Trophoblast cell (in vitro differentiated cells and primary cell): ENCODE measurements at regions not wholly inside any gene's neighbourhood (a gene's known extent, or its start where the extent isn't known, plus 50 kb on each side); places are given as distances from the start of the nearest gene placed in this dataset.

Experiments
- DNase-seq, 2 donors: peaks; one replicate each; pipeline ENCODE4 v3.0.0-alpha.2; 2016
- H2AFZ ChIP-seq: 2 replicates; pipeline ENCODE4 v1.6.1; 2013; ENCODE audit warnings: low read length, moderate library complexity, mild to moderate bottlenecking; ENCODE audit not compliant: insufficient read depth, poor library complexity
- H2AK5ac ChIP-seq: 2 replicates; pipeline ENCODE4 v1.6.1; 2013; ENCODE audit warnings: mild to moderate bottlenecking, low read length
- H2BK120ac ChIP-seq: 2 replicates; pipeline ENCODE4 v1.6.1; 2013; ENCODE audit warnings: low read length, mild to moderate bottlenecking, moderate library complexity; ENCODE audit not compliant: insufficient read depth, poor library complexity
- H2BK12ac ChIP-seq: 2 replicates; pipeline ENCODE4 v1.6.1; 2013; ENCODE audit warnings: mild to moderate bottlenecking, low read length, moderate library complexity
- H2BK5ac ChIP-seq: 2 replicates; pipeline ENCODE4 v1.6.1; 2013; ENCODE audit warnings: low read length, low read depth, moderate library complexity, mild to moderate bottlenecking; ENCODE audit not compliant: poor library complexity
- H3K14ac ChIP-seq: 2 replicates; pipeline ENCODE4 v1.6.1; 2013; ENCODE audit warnings: mild to moderate bottlenecking, low read length
- H3K18ac ChIP-seq: 2 replicates; pipeline ENCODE4 v1.6.1; 2013; ENCODE audit warnings: mild to moderate bottlenecking, low read length
- H3K23ac ChIP-seq: 2 replicates; pipeline ENCODE4 v1.6.1; 2013; ENCODE audit warnings: low read length
- H3K27ac ChIP-seq: 2 replicates; pipeline ENCODE4 v1.5.1; 2013; ENCODE audit warnings: low read depth, mild to moderate bottlenecking, inconsistent platforms, low read length, moderate library complexity
- H3K27me3 ChIP-seq: 2 replicates; pipeline ENCODE4 v1.6.1; 2013; ENCODE audit warnings: inconsistent platforms, mild to moderate bottlenecking, low read length, moderate library complexity; ENCODE audit not compliant: insufficient read depth
- H3K36me3 ChIP-seq, 2 experiments: 1 replicate in 1 of 2; 2 replicates in 1 of 2; pipeline ENCODE4 v1.6.1; 2013; ENCODE audit warnings: low read length in 2 of 2, mild to moderate bottlenecking in 2 of 2, moderate library complexity in 1 of 2; ENCODE audit not compliant: insufficient read depth in 2 of 2, control insufficient read depth in 1 of 2
- H3K4ac ChIP-seq: 2 replicates; pipeline ENCODE4 v1.6.1; 2013; ENCODE audit warnings: low read depth, mild to moderate bottlenecking, low read length, moderate library complexity
- H3K4me1 ChIP-seq, 2 experiments: 1 replicate in 1 of 2; 2 replicates in 1 of 2; pipeline ENCODE4 v1.6.1; 2013; ENCODE audit warnings: low read length in 2 of 2, mild to moderate bottlenecking in 2 of 2, moderate library complexity in 1 of 2; ENCODE audit not compliant: insufficient read depth in 2 of 2, control insufficient read depth in 1 of 2
- H3K4me2 ChIP-seq: 2 replicates; pipeline ENCODE4 v1.6.1; 2013; ENCODE audit warnings: inconsistent platforms, mild to moderate bottlenecking, low read length, moderate library complexity
- H3K4me3 ChIP-seq: 2 replicates; pipeline ENCODE4 v1.5.1; 2013; ENCODE audit warnings: mild to moderate bottlenecking, low read depth, low read length, inconsistent platforms
- H3K79me1 ChIP-seq: one replicate; pipeline ENCODE4 v1.6.1; 2013; ENCODE audit warnings: low read length
- H3K79me2 ChIP-seq: 2 replicates; pipeline ENCODE4 v1.6.1; 2013; ENCODE audit warnings: low read length, mild to moderate bottlenecking; ENCODE audit not compliant: control insufficient read depth, insufficient read depth, poor library complexity
- H3K9ac ChIP-seq: 2 replicates; pipeline ENCODE4 v1.6.1; 2013; ENCODE audit warnings: mild to moderate bottlenecking, low read length
- H3K9me3 ChIP-seq: 2 replicates; pipeline ENCODE4 v1.6.1; 2013; ENCODE audit warnings: low read depth, mild to moderate bottlenecking, control low read depth, inconsistent platforms, low read length; ENCODE audit not compliant: insufficient read depth
- H4K12ac ChIP-seq: 2 replicates; pipeline ENCODE4 v1.6.1; 2013; ENCODE audit warnings: low read depth, mild to moderate bottlenecking, low read length, moderate library complexity
- H4K8ac ChIP-seq: 2 replicates; pipeline ENCODE4 v1.6.1; 2013; ENCODE audit warnings: low read depth, mild to moderate bottlenecking, low read length, moderate library complexity
- H4K91ac ChIP-seq: one replicate; pipeline ENCODE4 v1.6.1; 2013; ENCODE audit warnings: low read depth, mild to moderate bottlenecking, low read length, moderate library complexity
- WGBS: extraction: QIAGEN DNeasy Blood & Tissue Kit; methylation state at CpG from one replicate; pipeline ENCODE4 v1.1.7; 2013; ENCODE audit warnings: missing lambda C conversion rate; ENCODE audit not compliant: insufficient read length, insufficient coverage; ENCODE audit errors: extremely low coverage; 5-methylcytosine and 5-hydroxymethylcytosine counted together

GRCh38 chrX:34877436-34877835, 65.2 kb upstream of the FAM47B start:
- Histone ChIP-seq H4K12ac (no peak overlapping the region), H2BK120ac (no peak overlapping the region), H2BK12ac (no peak overlapping the region), H3K27me3 (no peaks in the 10 kb centered on the region), H3K23ac (no peak overlapping the region), H3K36me3 (no peaks in the 10 kb centered on the region), H3K9me3 (no peaks in the 10 kb centered on the region), H3K9ac (no peak overlapping the region), H3K4ac (no peak overlapping the region), H3K18ac (no peak overlapping the region), H2AFZ (no peak overlapping the region), H3K4me2 (no peak overlapping the region), H3K79me1 (no peaks in the 10 kb centered on the region), H3K79me2 (no peaks in the 10 kb centered on the region), H4K91ac (no peak overlapping the region), H3K4me3 (no peak overlapping the region), H4K8ac (no peak overlapping the region), H3K4me1 (no peaks in the 10 kb centered on the region), H3K14ac (no peak overlapping the region), H2BK5ac (no peak overlapping the region), H2AK5ac (no peak overlapping the region), H3K27ac (no peak overlapping the region)
- peak in 1 of 2 donors; percentile 7 for DNase-seq
- WGBS: no CpG with 5 or more reads among the region's 1 CpG

- Histone ChIP-seq H3K14ac (no peak overlapping the region), H3K4ac (no peak overlapping the region), H3K4me3 (no peak overlapping the region), H4K12ac (no peak overlapping the region), H3K79me2 (no peaks in the 10 kb centered on the region), H3K79me1 (no peaks in the 10 kb centered on the region), H2BK120ac (no peak overlapping the region), H2BK5ac (no peak overlapping the region), H4K91ac (no peak overlapping the region), H3K9ac (no peak overlapping the region), H2AFZ (no peak overlapping the region), H3K9me3 (no peaks in the 10 kb centered on the region), H4K8ac (no peak overlapping the region), H3K4me2 (no peak overlapping the region), H3K27me3 (no peaks in the 10 kb centered on the region), H3K18ac (no peak overlapping the region), H3K23ac (no peak overlapping the region), H2BK12ac (no peak overlapping the region), H3K4me1 (no peaks in the 10 kb centered on the region), H3K27ac (no peak overlapping the region), H3K36me3 (no peaks in the 10 kb centered on the region), H2AK5ac (no peak overlapping the region)
- WGBS: no CpG with 5 or more reads among the region's 2 CpGs
- no peak for DNase-seq
Measured at GRCh38 chrX:34879346-34879745, 63.2 kb upstream of the FAM47B start.

DNA sequence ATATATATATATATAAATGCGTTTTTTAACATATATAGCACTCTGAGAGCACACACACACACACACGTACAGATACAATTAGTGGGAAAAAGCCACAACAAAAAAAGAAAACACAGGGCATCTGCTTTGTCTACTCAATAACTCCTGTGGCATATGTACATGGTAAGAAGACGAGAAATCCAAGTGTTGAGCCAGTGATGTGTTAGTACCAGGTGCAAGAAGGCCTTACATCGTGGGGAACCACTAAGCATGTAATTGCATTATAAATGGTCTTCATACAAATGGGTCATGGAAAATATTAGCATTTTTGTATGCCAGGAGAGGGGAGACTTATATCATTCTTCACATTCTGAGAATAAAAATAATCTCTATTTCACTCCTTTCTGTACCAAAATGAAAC, 62.7 kb upstream of the FAM47B start:
- no peak overlapping the region for H3K27ac ChIP-seq
- H2BK12ac ChIP-seq: no peak overlapping the region
- no peaks in the 10 kb centered on the region for H3K79me2 ChIP-seq
- H2BK5ac ChIP-seq: no peak overlapping the region
- H4K91ac ChIP-seq: no peak overlapping the region
- H3K23ac ChIP-seq: no peak overlapping the region
- H2AK5ac ChIP-seq: no peak overlapping the region
- H3K9ac ChIP-seq: no peak overlapping the region
- H3K27me3 ChIP-seq: no peaks in the 10 kb centered on the region
- H3K79me1 ChIP-seq: no peaks in the 10 kb centered on the region
- H2AFZ ChIP-seq: no peak overlapping the region
- no peak overlapping the region for H3K4me3 ChIP-seq
- H3K4me1 ChIP-seq: no peaks in the 10 kb centered on the region
- no peak overlapping the region for H3K14ac ChIP-seq
- no peak overlapping the region for H4K8ac ChIP-seq
- H2BK120ac ChIP-seq: no peak overlapping the region
- H3K4ac ChIP-seq: no peak overlapping the region
- WGBS: no CpG with 5 or more reads among the region's 4 CpGs
- no peak overlapping the region for H4K12ac ChIP-seq
- no peaks in the 10 kb centered on the region for H3K9me3 ChIP-seq
- H3K4me2 ChIP-seq: no peak overlapping the region
- no peak for DNase-seq
- no peak overlapping the region for H3K18ac ChIP-seq
- no peaks in the 10 kb centered on the region for H3K36me3 ChIP-seq

- no peak overlapping the region for H3K4ac ChIP-seq
- H3K36me3 ChIP-seq: no peaks in the 10 kb centered on the region
- no peak overlapping the region for H3K14ac ChIP-seq
- no peak overlapping the region for H3K27ac ChIP-seq
- no peak overlapping the region for H3K9ac ChIP-seq
- no peak overlapping the region for H3K4me2 ChIP-seq
- no peak overlapping the region for H3K23ac ChIP-seq
- peak; percentile 4 to 27 for DNase-seq
- no peaks in the 10 kb centered on the region for H3K4me1 ChIP-seq
- no CpG with 5 or more reads among the region's 2 CpGs for WGBS
- H3K79me1 ChIP-seq: no peaks in the 10 kb centered on the region
- no peak overlapping the region for H2BK12ac ChIP-seq
- H2AK5ac ChIP-seq: no peak overlapping the region
- H3K4me3 ChIP-seq: no peak overlapping the region
- no peak overlapping the region for H3K18ac ChIP-seq
- H2AFZ ChIP-seq: no peak overlapping the region
- H3K79me2 ChIP-seq: no peaks in the 10 kb centered on the region
- H3K27me3 ChIP-seq: no peaks in the 10 kb centered on the region
- H3K9me3 ChIP-seq: no peaks in the 10 kb centered on the region
- H2BK120ac ChIP-seq: no peak overlapping the region
- H4K12ac ChIP-seq: no peak overlapping the region
- no peak overlapping the region for H2BK5ac ChIP-seq
- H4K8ac ChIP-seq: no peak overlapping the region
- H4K91ac ChIP-seq: no peak overlapping the region
Measured at GRCh38 chrX:34880656-34881055, 61.9 kb upstream of the FAM47B start.
